Ureter (tissue), 1 donor: ENCODE measurements at regions not wholly inside any gene's neighbourhood (a gene's known extent, or its start where the extent isn't known, plus 50 kb on each side); places are given as distances from the start of the nearest gene placed in this dataset.

Source experiments
- DNase-seq: peaks from one replicate; pipeline ENCODE4 v3.0.0-alpha.2; 2020; ENCODE audit warnings: low spot score
- donor health status: DM: yes; HTN: yes; CAD: no.

DNA sequence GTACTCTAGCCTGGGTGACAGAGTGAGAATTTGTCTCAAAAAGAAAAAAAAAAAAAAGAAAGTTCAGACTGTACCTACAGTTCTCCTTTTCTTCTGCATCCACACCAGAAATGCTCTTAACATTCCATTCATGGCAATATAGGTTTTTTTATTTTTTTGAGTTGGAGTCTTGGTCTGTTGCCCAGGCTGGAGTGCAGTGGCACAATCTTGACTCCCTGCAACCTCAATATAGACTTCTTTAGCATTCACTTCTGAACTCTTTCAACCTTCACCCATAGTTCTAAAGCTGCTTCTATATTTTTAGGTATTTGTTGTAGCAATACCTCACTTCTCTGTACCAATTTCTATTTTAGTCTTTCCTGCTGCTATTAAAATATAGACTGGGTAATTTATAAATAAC, 1095.7 kb downstream of the FLRT2 start:
- no peak for DNase-seq

DNA sequence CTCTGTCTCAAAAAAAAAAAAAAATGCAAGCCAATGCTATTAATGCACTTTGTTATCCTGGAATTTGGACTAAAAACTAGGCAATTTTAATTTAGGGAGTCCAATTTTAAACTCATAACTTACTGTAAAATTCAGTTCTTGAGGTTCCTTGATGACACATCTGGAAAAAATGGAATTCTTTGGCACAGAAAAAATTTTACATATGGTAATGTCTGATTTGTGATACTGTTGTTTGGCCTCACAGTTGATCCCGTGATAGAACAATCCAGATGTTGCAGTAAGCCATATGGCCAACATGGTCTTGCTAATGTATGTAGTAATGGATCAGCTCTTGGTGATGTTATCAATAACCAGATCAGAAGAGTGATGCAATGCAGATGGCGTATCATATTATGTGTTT, 1089.8 kb downstream of the FLRT2 start:
- no peak for DNase-seq

DNA sequence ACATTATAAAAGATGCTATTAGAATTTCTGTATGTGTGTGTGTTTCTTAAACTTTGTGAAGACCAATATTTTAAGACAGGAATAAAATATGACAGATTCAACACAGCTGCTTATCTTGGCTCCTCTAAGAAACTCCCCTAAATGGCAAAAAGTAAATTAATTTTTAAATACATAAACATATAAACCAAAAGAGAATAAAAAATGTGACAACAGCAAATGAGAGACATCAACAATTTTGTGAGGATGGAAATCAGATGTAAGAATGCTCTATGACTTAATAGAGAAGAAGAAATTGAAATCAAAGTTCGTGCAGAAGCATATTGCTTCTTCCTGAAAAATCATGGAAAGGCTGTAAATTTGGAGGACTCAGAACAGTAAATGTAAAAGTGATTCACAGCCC, 1083.8 kb downstream of the FLRT2 start:
- DNase-seq: no peak

DNA sequence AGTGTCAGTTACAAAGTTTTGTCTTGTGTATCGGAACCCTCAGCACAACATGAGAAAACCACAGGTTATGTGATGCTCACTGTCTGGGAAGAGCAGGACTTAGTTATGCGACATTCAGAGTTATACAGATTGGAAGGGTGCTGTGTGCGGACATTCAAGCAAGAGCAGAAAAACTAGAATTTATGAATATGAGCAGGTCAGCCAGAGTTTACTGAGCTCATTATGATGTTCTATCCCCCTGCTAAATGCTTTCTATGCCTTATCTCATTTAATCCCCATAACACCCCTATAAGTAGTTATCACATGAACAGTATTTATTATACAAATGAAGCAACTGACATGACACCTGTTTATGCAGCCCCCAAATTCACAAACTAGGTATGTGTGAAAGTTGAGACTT, 1083.2 kb downstream of the FLRT2 start:
- DNase-seq: no peak

DNA sequence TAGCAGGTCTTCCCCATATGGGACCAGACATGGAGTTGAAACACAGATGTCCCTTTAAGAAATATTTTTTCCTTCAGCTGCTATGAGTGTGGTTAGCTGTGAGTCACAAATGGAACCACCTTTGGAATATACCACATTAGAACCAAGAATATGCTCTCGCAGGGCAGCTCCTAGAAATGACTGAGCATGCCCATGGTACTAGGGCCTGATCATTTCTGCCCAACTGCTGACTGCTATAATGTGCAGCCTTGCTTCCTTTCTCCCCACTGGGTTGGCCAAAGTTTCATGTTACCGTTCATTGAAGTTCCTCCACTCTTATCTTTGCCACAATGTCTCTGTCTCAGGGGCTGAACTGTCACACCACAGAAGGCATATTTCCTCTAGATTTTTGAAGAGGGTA, 1074.6 kb downstream of the FLRT2 start:
- no peak for DNase-seq

DNA sequence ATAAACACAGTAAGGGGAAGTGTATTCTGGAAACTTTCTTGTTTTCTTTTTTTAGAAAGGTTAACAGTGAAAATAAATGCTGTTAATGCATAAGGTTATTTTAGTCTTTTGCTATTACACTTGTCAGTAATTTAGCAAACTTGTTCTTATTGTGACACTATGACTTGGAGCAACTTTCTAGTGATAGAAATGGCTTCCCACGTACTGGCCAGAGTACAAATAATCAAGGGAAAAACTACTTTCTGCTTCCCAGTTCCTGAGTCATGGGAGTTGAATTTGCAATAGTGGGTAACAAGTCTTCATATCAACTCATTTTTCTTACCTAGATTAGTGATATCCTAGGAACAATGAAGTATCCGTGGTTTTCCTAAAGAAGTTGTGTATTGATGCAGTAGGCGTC, 1072.3 kb downstream of the FLRT2 start:
- DNase-seq: no peak

DNA sequence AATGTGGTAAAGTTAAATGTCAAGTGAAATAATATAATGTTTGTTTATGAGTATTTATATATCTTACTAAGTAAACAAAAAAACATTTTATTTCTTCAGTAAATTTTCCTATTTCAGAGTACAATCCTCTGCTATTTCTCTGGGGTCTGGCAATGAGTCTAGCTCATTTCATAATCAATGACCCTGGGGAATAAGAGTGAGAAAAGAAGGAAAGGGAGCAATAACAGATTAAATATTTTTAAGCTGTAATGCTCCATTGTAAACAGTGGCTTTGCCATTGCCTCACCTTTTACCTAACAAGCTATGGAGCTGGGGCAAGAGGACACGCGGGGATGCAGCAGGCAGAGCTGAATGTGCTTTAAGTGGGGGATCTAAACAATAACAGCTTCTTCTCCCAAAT, 1071.9 kb downstream of the FLRT2 start:
- no peak for DNase-seq

DNA sequence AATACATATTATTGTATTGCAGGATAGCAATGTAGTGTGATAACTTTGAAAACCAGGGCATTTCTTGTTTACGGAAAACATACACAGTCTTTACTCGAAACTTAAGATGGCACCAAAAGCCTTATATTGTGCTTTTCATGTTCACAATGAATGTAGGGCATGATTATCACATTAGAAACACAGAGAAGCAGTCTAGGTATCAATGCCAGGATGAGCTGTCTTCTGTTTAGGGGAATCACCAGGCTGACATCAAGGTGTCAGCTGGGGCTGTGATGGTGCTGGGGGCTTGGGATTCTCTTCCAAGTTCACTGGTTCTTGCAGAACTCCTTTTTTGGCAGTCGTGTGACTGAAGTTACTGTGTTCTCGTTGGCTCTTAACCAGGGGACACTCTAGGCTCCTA, 1067.3 kb downstream of the FLRT2 start:
- no peak for DNase-seq

DNA sequence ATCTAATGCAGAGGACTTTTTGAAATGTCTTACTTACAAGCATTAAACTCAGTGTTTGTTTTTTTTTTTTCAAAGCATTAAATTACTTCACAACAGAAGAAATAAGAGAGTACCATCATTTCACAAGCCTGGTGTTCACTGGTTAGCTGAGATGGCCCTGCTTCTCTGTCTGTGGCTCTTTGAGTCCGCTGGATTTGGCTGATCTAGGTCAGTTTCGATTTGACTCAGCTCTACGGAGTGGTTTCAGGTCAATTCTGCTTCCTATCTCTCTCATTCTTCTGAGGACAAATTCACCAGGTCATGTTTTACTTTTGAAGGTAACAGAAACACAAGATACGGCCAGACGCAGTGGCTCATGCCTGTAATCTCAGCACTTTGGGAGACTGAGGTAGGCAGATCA, 1066.1 kb downstream of the FLRT2 start:
- no peak for DNase-seq

DNA sequence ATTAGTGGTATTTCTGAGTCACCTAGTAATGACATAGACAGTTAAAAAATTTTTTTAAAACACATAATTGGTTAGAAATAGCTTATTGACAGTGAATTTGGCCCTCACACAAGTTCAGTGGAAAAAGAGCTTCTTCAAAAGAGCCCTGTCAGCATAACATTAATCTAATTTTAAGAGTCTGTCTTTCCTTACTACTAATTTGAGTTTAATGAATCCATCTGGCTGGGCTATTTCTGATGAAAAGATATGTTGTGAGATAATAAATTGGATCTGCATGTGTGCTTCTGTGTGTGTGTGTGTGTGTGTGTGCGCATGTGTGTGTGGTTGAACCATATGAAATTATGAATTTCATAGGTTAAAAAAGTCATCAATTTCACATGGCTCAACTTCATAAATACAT, 1045.2 kb downstream of the FLRT2 start:
- DNase-seq: no peak

DNA sequence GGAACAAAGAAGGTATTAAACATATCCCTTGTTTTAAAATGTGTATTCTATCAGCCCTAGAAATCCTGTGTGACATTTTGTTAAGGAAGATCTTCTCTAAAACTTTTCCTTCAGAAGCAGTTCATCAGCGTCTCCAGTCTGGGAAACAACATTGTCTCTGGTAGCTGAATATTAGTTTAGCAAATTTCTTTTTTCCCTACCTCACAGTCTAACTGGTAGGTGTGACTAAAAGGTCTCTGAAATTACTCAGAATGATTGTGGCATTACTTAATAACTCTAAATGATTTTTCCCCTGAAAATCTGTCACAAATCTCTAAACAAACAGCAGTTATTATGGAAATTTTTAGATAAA, 1044.8 kb downstream of the FLRT2 start:
- no peak for DNase-seq

DNA sequence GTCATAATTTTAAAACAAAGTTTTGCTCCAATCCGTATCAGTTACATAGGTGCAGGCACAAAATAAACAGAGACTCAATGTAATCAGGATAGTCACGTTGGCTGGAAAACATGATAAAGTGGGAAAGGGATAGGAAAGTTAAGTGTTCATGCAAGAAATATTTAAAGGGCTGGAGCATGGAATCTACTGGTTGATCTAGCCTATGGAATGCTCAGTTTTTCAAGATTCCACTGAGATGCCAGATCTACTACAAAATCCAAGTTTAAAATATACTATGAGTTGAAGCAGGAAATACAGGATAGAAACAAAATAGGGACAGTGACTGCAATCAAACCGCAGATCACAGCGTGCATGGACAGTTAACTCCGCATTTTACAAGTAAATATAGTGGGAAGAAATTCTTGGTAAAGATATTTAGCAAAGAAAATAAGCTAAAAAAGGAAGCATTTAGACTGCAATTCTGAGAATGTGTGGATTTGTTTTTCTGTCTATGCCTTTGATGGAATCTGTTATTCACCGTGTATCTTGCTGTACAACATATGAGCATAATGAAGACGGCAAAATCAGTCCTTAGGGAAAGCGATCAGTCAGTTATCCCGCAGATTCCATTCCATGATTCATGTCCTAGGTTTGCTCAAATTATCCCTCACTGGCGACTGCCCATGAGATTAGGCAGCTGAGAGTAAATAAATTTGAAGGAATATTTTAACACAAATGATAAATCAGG, 1044.3 kb downstream of the FLRT2 start:
- DNase-seq: no peak

DNA sequence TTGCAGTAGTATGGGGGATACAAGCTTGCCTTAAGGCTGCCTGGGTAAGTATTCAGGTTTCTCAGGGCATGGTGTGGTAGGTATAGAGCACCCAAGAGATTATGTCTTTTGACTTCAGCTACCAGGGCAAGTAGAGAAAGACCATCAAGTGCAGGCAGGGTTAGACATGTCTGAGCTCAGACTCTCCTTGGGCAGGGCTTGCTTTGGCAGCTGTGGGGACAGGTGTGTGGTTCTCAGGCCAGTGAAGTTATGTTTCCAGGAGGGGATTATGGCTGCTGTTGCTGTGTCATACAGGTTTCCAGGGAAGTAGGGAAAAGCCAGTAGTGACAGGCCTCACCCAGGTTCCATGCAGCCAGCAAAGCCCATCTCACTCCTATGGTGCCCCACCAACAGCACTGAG, 1040.4 kb downstream of the FLRT2 start:
- DNase-seq: no peak

DNA sequence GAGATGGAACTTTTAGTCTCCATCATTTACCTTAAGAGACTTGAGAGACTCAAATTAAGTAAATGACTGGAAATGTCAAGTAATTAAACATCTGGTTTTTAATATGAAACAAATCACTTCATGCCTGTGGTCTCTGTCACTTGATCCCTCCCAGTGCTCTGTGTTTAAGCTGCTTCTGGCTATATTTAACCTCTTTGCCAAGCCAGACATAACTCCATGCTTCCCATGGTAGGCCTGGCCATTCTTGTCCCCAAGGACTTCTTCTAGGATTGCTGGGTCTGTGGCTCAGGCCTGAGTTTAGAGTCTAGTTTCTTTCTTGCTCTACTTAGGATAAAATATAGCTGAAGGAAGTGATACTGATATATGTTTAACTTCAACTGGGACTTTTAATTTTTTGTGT, 1013.6 kb downstream of the FLRT2 start:
- no peak for DNase-seq

DNA sequence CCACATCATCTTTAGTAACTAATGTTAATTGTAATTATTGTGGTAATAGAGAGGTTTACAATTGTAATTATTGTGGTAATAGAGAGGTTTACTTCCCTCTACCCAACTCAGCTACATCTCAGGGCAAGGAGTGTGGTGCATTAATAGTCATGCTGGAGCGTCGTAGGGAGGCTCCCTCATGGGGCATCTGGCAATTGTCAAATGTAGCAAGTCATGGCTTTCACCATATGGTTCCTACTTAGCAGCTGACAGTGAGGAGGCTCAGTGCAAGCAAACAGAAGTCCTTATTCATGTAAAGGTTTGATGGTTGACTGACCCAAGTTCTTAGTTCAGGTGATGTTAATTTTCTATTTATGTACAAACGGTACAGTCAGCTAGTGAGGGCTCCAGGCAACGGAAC, 1012.0 kb downstream of the FLRT2 start:
- no peak for DNase-seq

DNA sequence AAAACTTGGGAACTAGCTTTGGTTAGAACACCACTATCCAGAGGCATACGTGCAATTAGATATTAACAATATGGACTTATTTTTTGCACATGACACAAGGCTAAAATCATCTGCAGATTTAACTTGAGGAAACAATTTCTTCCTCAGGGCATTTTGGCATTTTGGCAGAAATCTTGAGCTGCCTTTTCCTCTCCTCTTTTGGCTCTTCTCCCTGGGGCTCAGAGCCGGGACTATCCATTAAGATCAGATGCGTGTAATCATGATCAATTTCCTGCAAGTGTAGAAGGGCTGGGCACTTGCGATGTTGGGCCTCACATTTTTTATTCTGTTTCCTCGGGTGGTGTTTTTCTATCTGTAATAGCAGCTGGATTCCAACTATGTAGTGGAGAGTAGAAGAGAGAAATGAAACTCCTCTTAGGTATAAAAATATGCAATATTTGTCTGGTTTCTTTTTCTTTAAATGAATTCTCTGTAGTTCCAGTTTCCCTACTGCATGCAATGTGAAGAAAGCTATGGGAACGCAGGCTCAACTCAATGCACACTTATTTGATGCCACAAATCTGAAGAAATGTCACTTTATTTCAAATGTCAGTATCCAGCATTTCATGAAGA, 1010.8 kb downstream of the FLRT2 start:
- no peak for DNase-seq

DNA sequence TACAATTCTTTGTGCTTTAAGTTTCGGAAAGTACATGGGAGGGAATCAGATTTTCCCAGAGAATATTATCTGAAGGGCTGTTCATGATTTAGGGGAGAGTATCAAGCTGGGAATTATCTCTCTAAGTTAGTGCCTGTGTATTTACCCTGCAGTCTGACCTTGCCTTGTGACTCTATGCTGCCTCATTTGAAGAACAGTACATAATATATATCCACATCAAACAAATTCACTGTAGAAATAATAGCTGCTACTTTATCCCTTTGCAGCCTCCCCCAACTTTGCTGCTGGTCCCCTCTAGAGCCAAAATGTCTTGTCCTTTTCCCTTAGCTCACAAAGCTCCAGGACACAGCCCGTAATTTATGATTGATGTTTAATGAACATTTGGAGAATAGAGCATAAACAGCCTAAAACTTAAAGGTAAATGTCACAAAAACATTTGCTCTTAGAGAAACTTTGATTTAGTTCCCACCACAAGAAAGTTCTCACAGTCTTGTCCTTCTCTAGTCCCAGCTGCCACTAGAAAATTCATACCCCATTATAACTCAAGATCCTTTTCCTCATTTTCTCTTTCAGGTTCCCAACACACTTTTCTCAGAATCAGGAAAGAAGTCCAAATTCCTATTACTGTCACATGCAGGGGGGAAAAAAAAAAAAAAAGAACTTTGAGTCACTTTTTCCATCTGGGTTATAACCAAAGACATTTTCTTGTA, 1009.6 kb downstream of the FLRT2 start:
- DNase-seq: no peak

DNA sequence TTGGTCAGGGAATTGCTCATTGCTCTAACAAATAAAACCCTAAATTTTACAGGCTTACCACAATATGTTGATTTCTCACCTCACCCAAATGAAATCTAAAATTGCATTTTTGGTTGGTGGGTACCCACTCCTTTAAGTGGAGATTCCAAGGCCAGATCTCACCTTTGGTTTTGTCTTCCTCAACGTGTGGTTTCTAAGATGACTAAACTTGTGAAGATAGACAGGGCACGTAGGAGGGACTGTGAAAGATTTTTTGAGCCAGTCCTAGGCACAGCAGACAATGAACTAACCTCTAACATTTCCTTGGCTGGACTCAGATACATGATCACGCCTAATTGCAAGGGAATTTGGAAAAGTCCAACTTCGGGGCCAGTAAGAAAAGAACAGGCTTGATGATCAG, 1003.9 kb downstream of the FLRT2 start:
- DNase-seq: no peak

DNA sequence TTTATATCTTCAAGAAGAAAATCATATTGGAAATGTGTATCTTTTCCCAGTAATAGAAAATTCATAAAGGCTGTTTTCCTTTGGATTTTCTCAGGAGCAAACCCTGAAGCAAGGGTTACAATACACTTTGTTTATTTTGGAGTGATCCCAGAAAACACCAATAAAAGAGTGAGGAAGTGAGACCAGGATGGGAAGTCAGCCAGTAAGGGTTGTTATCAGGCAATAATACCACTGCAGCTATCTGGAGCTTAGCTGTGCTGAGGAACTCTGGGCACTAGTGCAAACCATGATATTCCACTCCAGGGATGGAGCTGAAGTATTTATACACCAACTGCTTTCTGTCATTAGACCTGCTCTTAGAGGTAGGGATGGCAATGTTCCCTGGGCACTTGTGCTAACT, 1002.3 kb downstream of the FLRT2 start:
- DNase-seq: no peak

DNA sequence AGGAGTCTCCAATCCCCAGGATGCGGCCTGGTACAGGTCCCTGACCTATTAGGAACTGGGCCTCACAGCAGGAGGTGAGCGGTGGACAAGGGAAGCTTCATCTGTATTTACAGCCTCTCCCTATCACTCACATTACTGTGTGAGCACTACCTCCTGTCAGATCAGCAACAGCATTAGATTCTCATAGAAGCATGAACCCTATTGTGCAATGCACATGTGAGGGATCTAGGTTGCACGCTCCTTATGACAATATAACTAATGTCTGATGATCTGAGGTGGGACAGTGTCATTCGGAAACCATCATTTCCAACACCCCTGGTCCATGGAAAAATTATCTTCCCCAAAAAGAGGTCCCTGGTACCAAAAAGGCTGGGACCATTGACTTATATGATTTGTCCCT, 1000.5 kb downstream of the FLRT2 start:
- DNase-seq: no peak

DNA sequence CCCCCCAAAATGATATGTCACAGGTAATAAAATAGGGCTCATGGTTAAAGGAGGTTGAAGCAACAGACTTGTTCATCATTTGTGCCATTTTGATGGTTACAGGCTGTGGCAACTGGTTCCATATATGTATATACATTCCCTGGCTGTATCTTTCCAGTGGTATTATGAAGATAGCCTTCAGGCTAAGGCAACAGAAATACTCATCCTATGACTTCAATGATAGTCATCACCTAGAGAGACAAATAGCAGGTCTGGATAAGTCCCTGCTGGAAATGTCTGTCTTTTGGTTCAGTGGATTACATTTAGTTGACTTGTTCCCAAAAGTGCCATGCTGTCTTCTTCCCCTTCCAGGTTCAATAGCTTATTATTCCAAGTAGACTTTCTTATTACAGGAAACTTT, 997.4 kb downstream of the FLRT2 start:
- DNase-seq: no peak

DNA sequence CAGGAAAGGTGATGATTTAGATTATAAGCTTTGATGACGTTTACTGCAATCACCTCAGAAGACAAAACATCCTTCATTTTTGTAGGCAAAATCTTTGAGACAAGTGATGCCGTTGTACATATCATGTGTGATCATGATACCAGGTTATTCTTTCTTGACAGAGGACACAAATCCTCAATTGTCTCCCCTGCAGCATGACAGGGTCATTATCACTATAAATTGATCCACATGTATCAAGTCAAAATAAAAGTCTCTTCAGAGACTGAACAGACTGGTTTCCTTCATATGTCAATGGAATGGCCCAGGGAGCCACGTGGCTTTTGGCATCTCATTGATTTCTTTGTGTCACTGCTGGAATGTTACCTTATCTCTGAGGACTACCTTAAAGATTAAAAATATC, 995.7 kb downstream of the FLRT2 start:
- no peak for DNase-seq

DNA sequence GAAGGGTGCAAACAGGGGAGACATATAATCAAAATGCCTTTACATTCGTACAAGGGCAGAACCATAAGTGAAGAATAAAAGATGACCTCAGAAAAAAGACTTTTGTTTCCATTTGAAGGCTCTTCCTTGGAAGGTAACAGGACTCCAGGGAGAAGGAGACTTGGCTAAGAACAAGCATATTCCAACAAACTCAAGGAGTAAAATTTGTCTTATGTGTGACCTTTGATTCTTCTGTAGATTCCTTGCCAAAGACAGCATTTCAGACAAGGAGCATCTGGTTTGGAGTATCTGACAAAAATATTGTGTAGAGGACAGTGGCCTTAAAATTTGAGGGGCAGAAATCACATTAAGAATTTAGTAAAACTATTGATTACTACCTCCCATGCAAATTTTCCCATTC, 991.9 kb downstream of the FLRT2 start:
- DNase-seq: no peak
